Stimulated activated CD4-positive, alpha-beta T cell treated with anti-CD3 and anti-CD28 coated beads, Interleukin-15, amount 100 ng/mL, for 24 hours (primary cell): ENCODE measurements at regions not wholly inside any gene's neighbourhood (a gene's known extent, or its start where the extent isn't known, plus 50 kb on each side); places are given as distances from the start of the nearest gene placed in this dataset.
"Not testable (repeated sequence)": the region's sequence is repeated elsewhere in the genome, so short reads cannot be mapped to it uniquely, and the experiment has no call there.

ENCODE experiments used
- DNase-seq: peaks from one replicate; pipeline ENCODE4 v3.0.0-alpha.2; 2020

DNA sequence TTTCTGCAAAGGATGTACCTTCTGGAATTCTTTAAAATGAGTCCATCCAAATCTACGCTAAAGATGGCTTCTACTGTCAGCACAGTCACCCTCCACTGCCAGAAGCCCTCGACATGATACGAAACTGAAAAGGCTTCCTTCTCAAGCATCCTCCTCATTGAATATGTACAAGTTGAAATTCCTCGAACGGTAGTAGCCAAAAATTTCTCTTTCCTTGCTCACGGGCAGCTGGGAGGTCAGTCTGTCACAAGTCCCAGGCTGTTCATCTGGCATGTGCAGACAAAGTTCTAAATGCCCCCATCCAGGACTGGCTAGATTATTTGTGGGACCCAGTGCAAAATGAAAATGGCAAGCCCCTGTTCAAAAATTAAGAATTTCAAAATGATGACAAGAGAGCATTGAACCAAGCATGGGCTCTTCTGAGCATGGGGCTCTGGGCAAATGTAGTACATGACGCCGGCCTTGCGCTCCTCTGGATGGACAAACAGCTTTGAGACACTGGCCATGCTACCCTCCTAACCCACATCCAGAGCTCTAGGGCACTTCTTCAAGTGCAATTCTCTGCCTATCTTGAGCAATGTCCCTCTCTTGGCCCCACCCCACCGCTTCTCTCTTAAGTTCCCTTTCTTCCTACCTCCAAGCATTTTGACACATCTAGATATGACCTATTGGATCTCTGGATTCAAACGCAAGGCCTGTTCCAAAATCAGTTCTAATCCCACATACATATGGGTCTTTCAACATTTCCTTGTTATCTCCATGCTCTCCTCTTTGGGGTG is 78.9 kb upstream of the FLT1 start:
- DNase-seq = no peak

- DNase-seq = no peak
Measured at GRCh38 chr13:28572871-28573270, 77.9 kb upstream of the FLT1 start.

GRCh38 chr13:28570356-28570755 is 75.4 kb upstream of the FLT1 start:
- DNase-seq = not testable (repeated sequence)

DNA sequence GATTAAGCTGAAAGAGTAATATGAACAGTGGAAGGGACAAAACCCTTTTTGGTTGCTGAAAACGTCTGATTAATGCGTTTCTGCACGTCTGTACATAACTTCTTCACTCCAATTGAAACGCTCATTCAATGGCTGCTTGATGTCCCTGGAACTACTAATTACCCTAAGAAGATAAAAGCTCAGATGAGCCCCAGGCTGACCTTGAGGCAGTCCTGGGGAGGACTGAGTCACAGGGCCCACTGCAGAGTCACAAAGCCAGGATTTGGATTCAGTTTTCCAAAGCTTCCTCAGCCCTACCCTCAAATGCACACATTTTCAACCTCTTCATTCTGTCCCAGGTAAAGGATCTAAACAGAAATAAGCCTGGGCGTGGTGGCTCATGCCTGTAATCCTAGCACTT is 75.0 kb upstream of the FLT1 start:
- no peak for DNase-seq

DNA sequence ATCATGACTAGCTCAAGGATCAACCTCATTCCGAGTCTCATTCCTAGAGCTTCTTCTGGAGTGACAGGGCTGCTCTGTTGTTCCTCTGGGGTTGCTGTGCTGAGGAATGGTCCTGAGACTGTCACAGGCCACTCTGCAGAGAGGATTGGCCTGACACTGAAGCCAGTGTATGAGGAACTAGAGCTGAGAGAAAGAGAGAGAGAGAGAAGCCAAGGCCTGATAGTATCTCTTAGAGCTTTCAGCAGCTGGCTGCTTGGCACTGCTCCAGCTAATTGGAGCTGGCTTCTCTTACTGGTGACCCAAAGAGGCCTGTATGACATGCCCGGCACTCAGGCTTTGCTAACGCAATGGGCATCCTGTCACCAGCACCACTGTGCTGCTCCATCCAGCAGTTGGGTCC is 73.4 kb upstream of the FLT1 start:
- peak; percentile 5 for DNase-seq

- DNase-seq = no peak
Measured at GRCh38 chr13:28566891-28567290, 72.0 kb upstream of the FLT1 start.

GRCh38 chr13:28566283-28566682 is 71.4 kb upstream of the FLT1 start:
- no peak for DNase-seq

DNA sequence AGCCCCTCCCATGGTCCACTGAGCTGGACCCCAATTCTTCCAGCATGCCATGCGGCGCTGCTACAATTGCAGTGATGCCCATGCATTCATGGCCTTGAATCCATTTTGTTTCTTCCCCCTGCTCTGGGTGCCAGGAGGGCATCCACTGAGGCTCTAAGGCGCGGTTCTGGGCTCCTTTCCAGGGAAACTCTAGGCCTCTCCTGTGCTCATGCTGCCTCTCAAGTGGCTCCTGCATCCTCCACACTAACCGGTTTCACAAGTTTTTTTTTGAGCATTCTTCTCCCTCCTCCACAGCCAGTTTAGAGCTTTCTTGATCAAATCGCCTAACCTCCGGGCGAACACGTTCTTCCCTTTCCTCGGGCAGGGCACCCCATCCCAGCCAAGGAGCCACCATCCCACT is 69.1 kb upstream of the FLT1 start:
- DNase-seq = no peak

DNA sequence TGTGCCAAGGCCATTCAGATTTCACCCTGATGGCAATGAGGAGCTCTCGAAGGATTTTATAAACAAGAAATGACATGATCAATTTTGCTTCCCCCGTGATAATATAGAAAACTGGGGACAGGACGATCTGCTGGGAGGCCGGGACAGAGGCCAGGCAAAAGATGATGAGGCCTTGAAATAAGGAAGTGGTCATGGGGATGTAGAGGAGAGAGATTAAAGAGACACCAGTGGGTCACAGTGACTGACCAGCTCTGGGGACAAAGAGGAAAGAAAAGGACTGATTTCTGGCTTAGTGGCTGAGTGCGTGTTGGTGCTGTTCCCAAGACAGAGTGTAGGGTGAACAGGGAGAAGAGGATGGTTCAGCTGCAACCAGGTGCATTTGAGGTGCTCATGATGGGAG is 68.7 kb upstream of the FLT1 start:
- no peak for DNase-seq

- DNase-seq = no peak
Measured at GRCh38 chr13:28560612-28561011, 65.7 kb upstream of the FLT1 start.

GRCh38 chr13:28559636-28560259 is 64.8 kb upstream of the FLT1 start:
- DNase-seq = no peak

GRCh38 chr13:28558567-28558966 is 63.6 kb upstream of the FLT1 start:
- DNase-seq = no peak

- no peak for DNase-seq
Measured at GRCh38 chr13:28557725-28558520, 63.0 kb upstream of the FLT1 start.

- no peak for DNase-seq
Measured at GRCh38 chr13:28555096-28555495, 60.2 kb upstream of the FLT1 start.

GRCh38 chr13:28553971-28554370 is 59.0 kb upstream of the FLT1 start:
- DNase-seq = no peak

DNA sequence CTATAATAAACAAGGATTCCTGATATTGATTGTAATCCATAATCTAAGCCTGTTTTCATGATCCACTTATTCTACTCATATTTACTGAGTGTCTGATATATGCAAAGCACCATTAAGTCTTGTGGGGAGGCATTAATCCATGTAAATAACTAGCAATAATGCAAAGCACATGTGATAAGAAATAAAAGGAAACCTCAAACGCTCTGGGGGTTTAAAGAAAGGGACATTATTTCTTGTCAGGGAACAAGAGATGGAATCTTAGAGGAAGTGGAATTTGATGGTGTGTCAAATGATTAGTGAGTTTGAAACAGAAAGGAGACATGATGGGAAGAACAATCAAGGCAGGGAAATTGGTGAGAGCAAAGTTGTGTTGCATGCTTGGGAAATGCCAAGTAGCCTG is 57.4 kb upstream of the FLT1 start:
- DNase-seq = no peak

GRCh38 chr13:28551498-28551895 is 56.6 kb upstream of the FLT1 start:
- DNase-seq = no peak

DNA sequence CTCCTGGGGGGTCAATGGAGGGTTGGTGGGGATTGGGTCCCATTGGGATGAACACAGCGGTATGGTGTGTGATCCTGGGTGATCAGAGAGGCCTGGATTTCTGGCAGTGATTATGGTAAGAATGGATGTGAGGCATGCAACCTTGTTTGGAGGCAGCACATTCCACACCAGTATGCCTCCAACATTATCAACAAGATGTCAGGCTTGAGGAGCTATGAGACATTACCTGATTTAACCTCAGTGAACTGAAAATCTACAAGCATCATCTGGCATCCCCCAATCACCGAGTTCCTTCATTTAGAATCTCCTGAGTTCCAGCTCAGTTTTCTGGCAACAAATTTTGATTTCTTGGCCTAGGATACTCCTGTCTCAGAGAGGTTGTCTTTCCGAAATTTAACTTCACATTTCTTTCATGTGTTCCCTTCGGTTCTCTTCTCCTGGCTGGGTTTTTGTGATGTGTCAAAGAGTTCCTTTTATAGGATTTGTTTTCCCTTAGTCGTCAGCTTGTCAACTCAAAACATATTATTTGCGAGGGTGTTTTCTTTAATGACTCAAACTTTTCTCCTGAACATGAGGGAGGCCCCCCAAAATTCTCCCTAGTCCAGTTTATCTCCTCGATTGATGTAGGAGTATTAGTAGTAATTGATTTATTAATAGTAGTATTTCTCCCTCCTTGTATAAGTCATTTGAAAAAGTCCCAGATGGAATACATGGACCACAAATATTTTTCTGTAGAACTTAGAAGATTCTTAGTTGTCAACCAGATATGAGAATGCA is 56.0 kb upstream of the FLT1 start:
- no peak for DNase-seq

GRCh38 chr13:28550091-28550490 is 55.2 kb upstream of the FLT1 start:
- no peak for DNase-seq

- DNase-seq = no peak
Measured at GRCh38 chr13:28548872-28549271, 53.9 kb upstream of the FLT1 start.

- no peak for DNase-seq
Measured at GRCh38 chr13:28548468-28548867, 53.5 kb upstream of the FLT1 start.

DNA sequence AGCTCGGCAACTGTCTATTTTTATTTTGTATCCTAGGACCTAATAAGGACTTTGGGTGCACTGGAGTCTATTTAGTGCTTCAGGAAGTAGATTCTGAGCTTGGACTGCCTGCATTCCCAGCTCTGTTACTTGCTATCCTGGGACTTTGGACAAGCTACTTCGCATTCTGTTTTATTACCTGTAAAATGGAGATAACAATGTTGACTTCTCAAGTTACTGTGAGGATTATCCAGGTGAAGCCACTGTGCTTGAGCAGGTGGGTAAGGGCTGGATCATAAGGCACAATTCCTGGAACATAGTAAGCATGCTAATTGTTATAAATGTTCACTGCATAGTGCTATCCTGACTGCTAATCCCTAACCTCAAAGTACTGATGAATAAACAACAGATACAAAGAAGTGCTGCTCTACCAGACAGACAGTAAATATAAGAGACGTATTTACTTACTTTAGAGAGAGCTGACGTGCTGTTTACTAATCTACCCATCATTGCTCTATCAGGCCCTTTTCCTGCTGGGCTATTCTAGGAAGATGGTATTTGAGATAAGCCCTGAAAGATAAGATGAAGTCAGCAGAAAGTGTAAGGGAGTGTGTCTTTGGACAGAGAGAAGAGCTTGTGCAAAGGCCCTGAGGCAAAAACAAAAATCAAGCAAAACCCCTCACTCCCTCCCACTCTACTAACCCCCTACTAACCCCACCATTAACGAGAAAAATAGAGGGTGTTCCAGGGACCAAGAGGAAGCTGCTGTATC is 50.8 kb upstream of the FLT1 start:
- no peak for DNase-seq
